ENCODE measurements at regions not wholly inside any gene's neighbourhood (a gene's known extent, or its start where the extent isn't known, plus 50 kb on each side); places are given as distances from the start of the nearest gene placed in this dataset.

GRCh38 chrX:75673468-75673867 lies 111.6 kb downstream of the MAGEE2 start:
- no peak overlapping the region for H3K4me2 ChIP-seq (ENCODE audit: control insufficient read depth, extremely low read depth, insufficient read depth, low read depth, low read length)
- H3K79me2 ChIP-seq (ENCODE audit: control insufficient read depth, insufficient read depth, low read length), result no peaks in the 10 kb centered on the region
- no peak for FAIRE-seq
- no peaks in the 10 kb centered on the region for H3K9me1 ChIP-seq (ENCODE audit: control insufficient read depth, extremely low read depth, insufficient read depth, low read length)
- no peak overlapping the region for H3K4me3 ChIP-seq (ENCODE audit: control insufficient read depth in 2 of 3, extremely low read depth in 1 of 3, insufficient read depth in 2 of 3, low read depth in 1 of 3, low read length in 3 of 3)
- dilution Hi-C loops (cut with MboI; ENCODE audit: extremely low pct_ligation_motif_present, low sequenced_read_pairs), result no loop called here
- H2AFZ ChIP-seq (ENCODE audit: control insufficient read depth, low read length), result no peak overlapping the region
- H3K9me3 ChIP-seq (ENCODE audit: control insufficient read depth, low read depth, low read length), result no peaks in the 10 kb centered on the region
- no peaks in the 10 kb centered on the region for H4K20me1 ChIP-seq (ENCODE audit: control insufficient read depth, extremely low read depth, insufficient read depth, low read length)
- H3K27ac ChIP-seq (ENCODE audit: control insufficient read depth, insufficient read depth, low read length), result no peak overlapping the region
- TF ChIP-seq CTCF (optimal IDR thresholded peaks at IDR 0.05 in 1 of 3, IDR thresholded peaks at IDR 0.05 in 1 of 3, conservative IDR thresholded peaks at IDR 0.05 in 1 of 3; ENCODE audit: extremely low read depth in 1 of 3, insufficient read depth in 2 of 3, low read length in 3 of 3) (no peak), EZH2 (IDR thresholded peaks at IDR 0.05; ENCODE audit: low read length) (no peak)
- H3K4me1 ChIP-seq (ENCODE audit: control insufficient read depth, extremely low read depth, insufficient read depth, low read length), result no peaks in the 10 kb centered on the region
- H3K36me3 ChIP-seq (ENCODE audit: control insufficient read depth in 2 of 2, extremely low read depth in 1 of 2, insufficient read depth in 2 of 2, low read length in 2 of 2), result no peaks in the 10 kb centered on the region
- H3K27me3 ChIP-seq (ENCODE audit: control insufficient read depth, extremely low read depth, insufficient read depth, low read length), result no peaks in the 10 kb centered on the region
- no peak for DNase-seq (ENCODE audit: low read depth, low spot score)
- no peak overlapping the region for H3K9ac ChIP-seq (ENCODE audit: control insufficient read depth, extremely low read depth, insufficient read depth, low read length)

GRCh38 chrX:75655627-75656026 lies 129.4 kb downstream of the MAGEE2 start:
- Histone ChIP-seq H3K9me1 (ENCODE audit: control insufficient read depth, extremely low read depth, insufficient read depth, low read length) (no peaks in the 10 kb centered on the region), H3K9ac (ENCODE audit: control insufficient read depth, extremely low read depth, insufficient read depth, low read length) (no peak overlapping the region), H3K4me1 (ENCODE audit: control insufficient read depth, extremely low read depth, insufficient read depth, low read length) (no peaks in the 10 kb centered on the region), H3K36me3 (ENCODE audit: control insufficient read depth in 2 of 2, extremely low read depth in 1 of 2, insufficient read depth in 2 of 2, low read length in 2 of 2) (no peaks in the 10 kb centered on the region), H3K27ac (ENCODE audit: control insufficient read depth, insufficient read depth, low read length) (no peak overlapping the region), H3K79me2 (ENCODE audit: control insufficient read depth, insufficient read depth, low read length) (no peaks in the 10 kb centered on the region), H3K27me3 (ENCODE audit: control insufficient read depth, extremely low read depth, insufficient read depth, low read length) (no peaks in the 10 kb centered on the region), H2AFZ (ENCODE audit: control insufficient read depth, low read length) (no peak overlapping the region), H3K4me2 (ENCODE audit: control insufficient read depth, extremely low read depth, insufficient read depth, low read depth, low read length) (no peak overlapping the region), H4K20me1 (ENCODE audit: control insufficient read depth, extremely low read depth, insufficient read depth, low read length) (no peaks in the 10 kb centered on the region), H3K4me3 (ENCODE audit: control insufficient read depth in 2 of 3, extremely low read depth in 1 of 3, insufficient read depth in 2 of 3, low read depth in 1 of 3, low read length in 3 of 3) (no peak overlapping the region), H3K9me3 (ENCODE audit: control insufficient read depth, low read depth, low read length) (peaks cover 2% of the 10 kb centered on the region)
- dilution Hi-C loops (cut with MboI; ENCODE audit: extremely low pct_ligation_motif_present, low sequenced_read_pairs), result no loop called here
- DNase-seq (ENCODE audit: low read depth, low spot score) (no peak), FAIRE-seq (no peak)
- TF ChIP-seq CTCF (optimal IDR thresholded peaks at IDR 0.05 in 1 of 3, IDR thresholded peaks at IDR 0.05 in 1 of 3, conservative IDR thresholded peaks at IDR 0.05 in 1 of 3; ENCODE audit: extremely low read depth in 1 of 3, insufficient read depth in 2 of 3, low read length in 3 of 3) (no peak), EZH2 (IDR thresholded peaks at IDR 0.05; ENCODE audit: low read length) (no peak)

Measured in keratinocyte (primary cell).